GM19468 (cell line): ENCODE measurements at regions not wholly inside any gene's neighbourhood (a gene's known extent, or its start where the extent isn't known, plus 50 kb on each side); places are given as distances from the start of the nearest gene placed in this dataset.

Experiments used
- ATAC-seq: cut with Tn5 transposase; IDR thresholded peaks from one replicate; pipeline ENCODE4 v1.9.1; 2021; ENCODE audit warnings: mild to moderate bottlenecking, moderate library complexity, moderate number of reproducible peaks; ENCODE audit not compliant: unreplicated experiment; ENCODE audit errors: extremely low read depth

- no peak for ATAC-seq
Measured at GRCh38 chr2:177053038-177053437, 159.6 kb upstream of the HNRNPA3 start.

GRCh38 chr2:177053716-177054115 lies 158.9 kb upstream of the HNRNPA3 start:
- ATAC-seq: no peak

GRCh38 chr2:177056481-177056929 lies 156.1 kb upstream of the HNRNPA3 start:
- no peak for ATAC-seq

GRCh38 chr2:177058747-177059146 lies 153.8 kb upstream of the HNRNPA3 start:
- peak; percentile 61 for ATAC-seq

- ATAC-seq: no peak
Measured at GRCh38 chr2:177059293-177059692, 153.3 kb upstream of the HNRNPA3 start.

GRCh38 chr2:177063331-177063730 lies 149.3 kb upstream of the HNRNPA3 start:
- ATAC-seq: no peak

GRCh38 chr2:177064422-177064821 lies 148.2 kb upstream of the HNRNPA3 start:
- no peak for ATAC-seq

GRCh38 chr2:177068967-177069366 lies 143.6 kb upstream of the HNRNPA3 start:
- ATAC-seq: no peak

- ATAC-seq: no peak
Measured at GRCh38 chr2:177072090-177072489, 140.5 kb upstream of the HNRNPA3 start.

GRCh38 chr2:177073611-177074010 lies 139.0 kb upstream of the HNRNPA3 start:
- no peak for ATAC-seq

GRCh38 chr2:177074099-177074710 lies 138.4 kb upstream of the HNRNPA3 start:
- no peak for ATAC-seq

GRCh38 chr2:177075254-177075653 lies 137.3 kb upstream of the HNRNPA3 start:
- no peak for ATAC-seq

GRCh38 chr2:177076636-177077179 lies 135.9 kb upstream of the HNRNPA3 start:
- no peak for ATAC-seq

GRCh38 chr2:177077778-177078177 lies 134.8 kb upstream of the HNRNPA3 start:
- no peak for ATAC-seq

GRCh38 chr2:177078416-177078815 lies 134.2 kb upstream of the HNRNPA3 start:
- ATAC-seq: no peak

GRCh38 chr2:177078855-177079254 lies 133.7 kb upstream of the HNRNPA3 start:
- no peak for ATAC-seq

- ATAC-seq: no peak
Measured at GRCh38 chr2:177080746-177081284, 131.8 kb upstream of the HNRNPA3 start.

GRCh38 chr2:177084607-177085006 lies 128.0 kb upstream of the HNRNPA3 start:
- ATAC-seq: no peak

- no peak for ATAC-seq
Measured at GRCh38 chr2:177088529-177088928, 124.1 kb upstream of the HNRNPA3 start.

GRCh38 chr2:177090967-177091366 lies 121.6 kb upstream of the HNRNPA3 start:
- ATAC-seq: no peak

- ATAC-seq: no peak
Measured at GRCh38 chr2:177093371-177093770, 119.2 kb upstream of the HNRNPA3 start.
